ENCODE measurements at regions not wholly inside any gene's neighbourhood (a gene's known extent, or its start where the extent isn't known, plus 50 kb on each side); places are given as distances from the start of the nearest gene placed in this dataset.

- TF ChIP-seq CTCF (IDR thresholded peaks at IDR 0.05) = no peak
- TF ChIP-seq POLR2A (IDR thresholded peaks at IDR 0.05) = no peak
- TF ChIP-seq EP300 (IDR thresholded peaks at IDR 0.05) = no peak
Measured at GRCh38 chr5:89756955-89757354, 652.6 kb downstream of the CETN3 start.

Data from stomach (tissue), 4 donors.